SK-N-SH (cell line): ENCODE measurements at regions not wholly inside any gene's neighbourhood (a gene's known extent, or its start where the extent isn't known, plus 50 kb on each side); places are given as distances from the start of the nearest gene placed in this dataset.

Experiments used
- CTCF ChIA-PET: fragments of 300-600, 350-600 bp; formaldehyde crosslinking; extraction: SDS; loops from one replicate; lab custom pipeline; 2021; lab: Yijun Ruan, JAX
- POLR2A ChIA-PET: fragments of 350-600 bp; sonication (Branson Sonifier 250); formaldehyde crosslinking; extraction: SDS; loops from one replicate; lab custom pipeline; 2020; ENCODE audit warnings: antibody characterized with exemption, inconsistent platforms; lab: Yijun Ruan, JAX
- DNase-seq: peaks from one replicate; pipeline ENCODE4 v3.0.0; 2012
- H2AFZ ChIP-seq: fragments of 200-600 bp; sonication (generic); 2 replicates; pipeline ENCODE4 v1.8.1; 2016; ENCODE audit warnings: antibody characterized with exemption, mild to moderate bottlenecking, low read depth
- H3F3A ChIP-seq: fragments of 200-600 bp; sonication (generic); replicated peaks from 2 replicates; pipeline ENCODE3; 2016; ENCODE audit warnings: antibody characterized with exemption, mild to moderate bottlenecking; ENCODE audit not compliant: insufficient read depth
- H3K27ac ChIP-seq, 2 experiments: fragments of 200-500 bp in 1 of 2; fragments of 200-600 bp in 1 of 2; sonication (Bioruptor generic) in 1 of 2; sonication (generic), shearing (Covaris generic) in 1 of 2; 2 replicates each; pipeline versions ENCODE4 v1.5.1 to v1.6.1; 2014 to 2016; ENCODE audit warnings: low read depth in 2 of 2, inconsistent platforms in 1 of 2, low read length in 1 of 2, mild to moderate bottlenecking in 1 of 2, mixed read lengths in 1 of 2
- H3K27me3 ChIP-seq: fragments of 200-600 bp; sonication (generic), shearing (Covaris generic); 2 replicates; pipeline ENCODE4 v1.6.1; 2016; ENCODE audit warnings: mixed run types; ENCODE audit not compliant: insufficient read depth
- H3K36me3 ChIP-seq, 2 experiments: fragments of 200-500 bp in 1 of 2; fragments of 200-600 bp in 1 of 2; sonication (Bioruptor generic) in 1 of 2; sonication (generic) in 1 of 2; replicated peaks in 1 of 2; 2 replicates each; pipeline versions ENCODE3 to v1.5.1; 2014 to 2016; ENCODE audit warnings: low read length in 1 of 2, mild to moderate bottlenecking in 1 of 2; ENCODE audit not compliant: insufficient read depth in 2 of 2, control insufficient read depth in 1 of 2
- H3K4me1 ChIP-seq, 2 experiments: fragments of 200-500 bp in 1 of 2; fragments of 200-600 bp in 1 of 2; sonication (Bioruptor generic) in 1 of 2; sonication (generic), shearing (Covaris generic) in 1 of 2; 2 replicates each; pipeline versions ENCODE4 v1.5.1 to v1.6.1; 2014 to 2016; ENCODE audit warnings: low read depth in 1 of 2, low read length in 1 of 2, mixed run types in 1 of 2; ENCODE audit not compliant: insufficient read depth in 2 of 2, control insufficient read depth in 1 of 2
- H3K4me2 ChIP-seq: fragments of 200-600 bp; sonication (generic), shearing (Covaris generic); 2 replicates; pipeline ENCODE4 v1.6.1; 2017; ENCODE audit warnings: mixed run types
- H3K4me3 ChIP-seq, 2 experiments: fragments of 200-500 bp in 1 of 2; fragments of 200-600 bp in 1 of 2; sonication (Bioruptor generic) in 1 of 2; sonication (generic), shearing (Covaris generic) in 1 of 2; 2 replicates each; pipeline versions ENCODE4 v1.5.1 to v1.8.1; 2014 to 2016; ENCODE audit warnings: low read depth in 2 of 2, inconsistent platforms in 1 of 2, low read length in 1 of 2, mild to moderate bottlenecking in 1 of 2, mixed read lengths in 1 of 2, moderate library complexity in 1 of 2
- H3K79me2 ChIP-seq: fragments of 200-600 bp; sonication (generic); 2 replicates; pipeline ENCODE4 v1.8.1; 2017; ENCODE audit warnings: mild to moderate bottlenecking; ENCODE audit not compliant: insufficient read depth
- H3K9ac ChIP-seq: fragments of 200-600 bp; sonication (generic); 2 replicates; pipeline ENCODE4 v1.6.1; 2017; ENCODE audit warnings: mixed run types
- H3K9me2 ChIP-seq: fragments of 200-600 bp; sonication (generic); 2 replicates; pipeline ENCODE4 v1.6.1; 2017; ENCODE audit warnings: mixed run types
- H3K9me3 ChIP-seq: fragments of 200-600 bp; sonication (generic); 2 replicates; pipeline ENCODE4 v1.6.1; 2017; ENCODE audit warnings: mixed run types, mild to moderate bottlenecking, moderate library complexity
- H4K20me1 ChIP-seq: fragments of 200-600 bp; sonication (generic); 2 replicates; pipeline ENCODE4 v1.6.1; 2017; ENCODE audit warnings: mild to moderate bottlenecking, mixed run types; ENCODE audit not compliant: insufficient read depth
- CHD2 ChIP-seq: fragments of 150-350 bp; IDR thresholded peaks from 2 replicates; pipeline ENCODE4 v1.6.1; 2018; ENCODE audit warnings: low read length; ENCODE audit not compliant: partially characterized antibody
- FOXM1 ChIP-seq: IDR thresholded peaks from 2 replicates; pipeline ENCODE4 v1.4.0; 2012; ENCODE audit warnings: low read depth, mild to moderate bottlenecking
- GATA2 ChIP-seq: sonication (generic); formaldehyde crosslinking; IDR thresholded peaks from 2 replicates; pipeline ENCODE4 v1.5.0; 2020; ENCODE audit warnings: mild to moderate bottlenecking, missing genetic modification reagents
- IRF3 ChIP-seq: fragments of 150-350 bp; IDR thresholded peaks from 2 replicates; pipeline ENCODE4 v1.6.1; 2016; ENCODE audit warnings: mild to moderate bottlenecking, low read depth, low read length
- JUND ChIP-seq: IDR thresholded peaks from 2 replicates; pipeline ENCODE4 v1.4.0; 2012
- NRF1 ChIP-seq: IDR thresholded peaks from 2 replicates; pipeline ENCODE4 v1.6.1; 2012; ENCODE audit warnings: low read depth, mild to moderate bottlenecking, low read length
- POLR2AphosphoS5 ChIP-seq: IDR thresholded peaks from 2 replicates; pipeline ENCODE4 v1.6.1; 2012; ENCODE audit warnings: low read depth, low read length
- RAD21 ChIP-seq: IDR thresholded peaks from 2 replicates; pipeline ENCODE4 v1.6.1; 2012; ENCODE audit warnings: mild to moderate bottlenecking, low read length
- RFX5 ChIP-seq: IDR thresholded peaks from 2 replicates; pipeline ENCODE4 v1.6.1; 2012; ENCODE audit warnings: mild to moderate bottlenecking, improper control_type of control experiment, low read length
- RXRA ChIP-seq: IDR thresholded peaks from 2 replicates; pipeline ENCODE4 v1.4.0; 2012; ENCODE audit warnings: low read depth, mild to moderate bottlenecking, borderline replicate concordance
- SMC3 ChIP-seq: IDR thresholded peaks from 2 replicates; pipeline ENCODE4 v1.6.1; 2012; ENCODE audit warnings: low read depth, low read length, improper control_type of control experiment
- TAF1 ChIP-seq: IDR thresholded peaks from 2 replicates; pipeline ENCODE4 v1.6.1; 2012; ENCODE audit warnings: low read depth, mild to moderate bottlenecking, low read length, moderate library complexity, borderline replicate concordance
- TCF12 ChIP-seq: IDR thresholded peaks from 2 replicates; pipeline ENCODE4 v1.4.0; 2012
- TEAD4 ChIP-seq: IDR thresholded peaks from 2 replicates; pipeline ENCODE4 v1.4.0; 2012; ENCODE audit warnings: mild to moderate bottlenecking, borderline replicate concordance; ENCODE audit not compliant: insufficient read depth
- USF1 ChIP-seq: IDR thresholded peaks from 2 replicates; pipeline ENCODE4 v1.4.0; 2012; ENCODE audit warnings: low read depth, borderline replicate concordance
- USF2 ChIP-seq: fragments of 150-350 bp; IDR thresholded peaks from 2 replicates; pipeline ENCODE4 v1.6.1; 2017; ENCODE audit warnings: antibody characterized with exemption, low read length, low read depth, borderline replicate concordance
- YY1 ChIP-seq: IDR thresholded peaks from 2 replicates; pipeline ENCODE4 v1.4.0; 2012; ENCODE audit warnings: low read depth, mild to moderate bottlenecking
- WGBS: methylation state at CpG from one replicate; pipeline ENCODE4 v1.1.6; 2017; ENCODE audit warnings: low lambda C conversion rate; 5-methylcytosine and 5-hydroxymethylcytosine counted together
- TF ChIP-seq, protein P1 (sequence below): IDR thresholded peaks from 2 replicates; pipeline ENCODE4 v1.4.0; 2012; ENCODE audit warnings: low read depth, borderline replicate concordance

- Histone ChIP-seq H3K36me3 (no peaks in the 10 kb centered on the region), H3K79me2 (no peaks in the 10 kb centered on the region), H3K9ac (no peak overlapping the region), H3K9me2 (0 out of 2 replicates have a peak, but pooled peaks cover 3% of the 10 kb centered on the region), H3K9me3 (no peaks in the 10 kb centered on the region), H3F3A (no peaks in the 10 kb centered on the region), H3K27me3 (no peaks in the 10 kb centered on the region)
- ChIA-PET POLR2A (no interaction called here), CTCF (no interaction called here)
- no peak for TF ChIP-seq RAD21
- no peak for TF ChIP-seq IRF3
- no peak for TF ChIP-seq CHD2
- no peak for TF ChIP-seq TEAD4
- no peak for TF ChIP-seq FOXM1
- TF ChIP-seq, protein P1, sequence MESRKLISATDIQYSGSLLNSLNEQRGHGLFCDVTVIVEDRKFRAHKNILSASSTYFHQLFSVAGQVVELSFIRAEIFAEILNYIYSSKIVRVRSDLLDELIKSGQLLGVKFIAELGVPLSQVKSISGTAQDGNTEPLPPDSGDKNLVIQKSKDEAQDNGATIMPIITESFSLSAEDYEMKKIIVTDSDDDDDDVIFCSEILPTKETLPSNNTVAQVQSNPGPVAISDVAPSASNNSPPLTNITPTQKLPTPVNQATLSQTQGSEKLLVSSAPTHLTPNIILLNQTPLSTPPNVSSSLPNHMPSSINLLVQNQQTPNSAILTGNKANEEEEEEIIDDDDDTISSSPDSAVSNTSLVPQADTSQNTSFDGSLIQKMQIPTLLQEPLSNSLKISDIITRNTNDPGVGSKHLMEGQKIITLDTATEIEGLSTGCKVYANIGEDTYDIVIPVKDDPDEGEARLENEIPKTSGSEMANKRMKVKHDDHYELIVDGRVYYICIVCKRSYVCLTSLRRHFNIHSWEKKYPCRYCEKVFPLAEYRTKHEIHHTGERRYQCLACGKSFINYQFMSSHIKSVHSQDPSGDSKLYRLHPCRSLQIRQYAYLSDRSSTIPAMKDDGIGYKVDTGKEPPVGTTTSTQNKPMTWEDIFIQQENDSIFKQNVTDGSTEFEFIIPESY = no peak
- no peak for TF ChIP-seq POLR2AphosphoS5
- TF ChIP-seq JUND = no peak
- no peak for TF ChIP-seq USF2
- no peak for TF ChIP-seq YY1
- no peak for TF ChIP-seq TAF1
- no peak for TF ChIP-seq GATA2 (CRISPR knock-in tag)
- TF ChIP-seq USF1 = no peak
- TF ChIP-seq RXRA = no peak
- TF ChIP-seq RFX5 = no peak
- TF ChIP-seq SMC3 = no peak
- no peak for TF ChIP-seq NRF1
- TF ChIP-seq TCF12 = no peak
- TF ChIP-seq, all 33 proteins: peak for 0
- no peak overlapping the region for H3K4me2 ChIP-seq
- WGBS = 0% methylated on average over 1 of the region's 1 CpG
- no peak overlapping the region for H3K27ac ChIP-seq
- no peak for DNase-seq
- H4K20me1 ChIP-seq = no peaks in the 10 kb centered on the region
- H2AFZ ChIP-seq = no peak overlapping the region
- no peak overlapping the region for H3K4me3 ChIP-seq
- no peaks in the 10 kb centered on the region for H3K4me1 ChIP-seq
These were observed 96.0 kb upstream of the ATP10A start for GRCh38 chr15:25959100-25959499.
